ENCODE measurements at regions not wholly inside any gene's neighbourhood (a gene's known extent, or its start where the extent isn't known, plus 50 kb on each side); places are given as distances from the start of the nearest gene placed in this dataset.

GRCh38 chr2:36302911-36303310 lies 52.7 kb upstream of the CRIM1 start:
- no peak overlapping the region for H3K4me3 Mint-ChIP-seq
- no peaks in the 10 kb centered on the region for H3K9me3 Mint-ChIP-seq
- no peak for TF ChIP-seq CTCF (conservative IDR thresholded peaks at IDR 0.05)
- DNase-seq (ENCODE audit: extremely low spot score, unreplicated experiment), result no peak
- H3K27ac Mint-ChIP-seq, result no peak overlapping the region
- no peaks in the 10 kb centered on the region for H3K36me3 Mint-ChIP-seq
- H3K27me3 Mint-ChIP-seq, result peaks cover 6% of the 10 kb centered on the region
- no peaks in the 10 kb centered on the region for H3K4me1 Mint-ChIP-seq (ENCODE audit: unreplicated experiment)

DNA sequence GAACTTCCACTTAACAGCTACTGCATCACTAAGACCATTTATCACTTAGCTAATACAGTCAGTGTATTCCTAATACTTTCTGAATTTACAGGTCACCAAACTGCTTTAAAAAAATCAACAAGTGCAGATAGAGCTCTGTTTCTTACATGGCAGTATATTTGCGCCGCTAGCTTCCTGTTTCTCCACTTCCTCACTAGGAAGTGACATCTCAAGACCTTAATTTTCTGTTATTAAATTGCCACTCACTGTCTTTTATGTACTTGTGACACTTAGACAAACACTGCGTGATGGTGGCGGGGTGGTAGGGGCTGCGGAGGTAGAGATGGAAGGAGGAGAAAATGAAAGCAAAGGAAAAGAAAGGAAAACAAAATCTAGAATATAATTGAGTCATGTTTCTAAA lies 53.7 kb upstream of the CRIM1 start:
- H3K36me3 Mint-ChIP-seq, result no peaks in the 10 kb centered on the region

DNA sequence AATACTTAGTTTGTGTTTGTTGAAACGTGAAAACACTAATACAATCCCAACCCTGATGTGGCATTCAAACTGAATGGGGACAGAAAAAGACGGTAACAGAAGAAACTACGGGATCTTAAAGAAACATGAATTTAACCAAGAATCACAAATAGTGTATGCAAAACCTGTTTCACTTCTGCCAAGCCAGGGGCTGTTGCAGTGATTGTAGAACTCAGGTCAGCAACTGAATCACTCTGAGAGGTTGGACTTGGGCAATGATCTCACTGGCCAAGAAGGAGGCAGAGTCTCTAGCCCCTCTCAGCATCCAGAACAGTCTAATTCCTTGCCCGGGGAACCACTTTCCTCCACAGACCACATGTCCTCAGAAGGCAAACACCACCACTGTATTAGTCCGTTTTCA lies 54.9 kb upstream of the CRIM1 start:
- no peaks in the 10 kb centered on the region for H3K36me3 Mint-ChIP-seq
- no peaks in the 10 kb centered on the region for H3K4me1 Mint-ChIP-seq (ENCODE audit: unreplicated experiment)
- no peaks in the 10 kb centered on the region for H3K9me3 Mint-ChIP-seq
- H3K27ac Mint-ChIP-seq, result no peak overlapping the region
- no peak overlapping the region for H3K4me3 Mint-ChIP-seq
- no peak for TF ChIP-seq CTCF (conservative IDR thresholded peaks at IDR 0.05)
- no peak for DNase-seq (ENCODE audit: extremely low spot score, unreplicated experiment)
- peaks cover 12% of the 10 kb centered on the region for H3K27me3 Mint-ChIP-seq

More for the DNA sequence above, 53.7 kb upstream of the CRIM1 start:
- Mint-ChIP-seq H3K27me3 (peaks cover 6% of the 10 kb centered on the region), H3K4me3 (no peak overlapping the region), H3K27ac (no peak overlapping the region), H3K4me1 (ENCODE audit: unreplicated experiment) (no peaks in the 10 kb centered on the region), H3K9me3 (no peaks in the 10 kb centered on the region)
- no peak for DNase-seq (ENCODE audit: extremely low spot score, unreplicated experiment)
- TF ChIP-seq CTCF (conservative IDR thresholded peaks at IDR 0.05), result no peak

DNA sequence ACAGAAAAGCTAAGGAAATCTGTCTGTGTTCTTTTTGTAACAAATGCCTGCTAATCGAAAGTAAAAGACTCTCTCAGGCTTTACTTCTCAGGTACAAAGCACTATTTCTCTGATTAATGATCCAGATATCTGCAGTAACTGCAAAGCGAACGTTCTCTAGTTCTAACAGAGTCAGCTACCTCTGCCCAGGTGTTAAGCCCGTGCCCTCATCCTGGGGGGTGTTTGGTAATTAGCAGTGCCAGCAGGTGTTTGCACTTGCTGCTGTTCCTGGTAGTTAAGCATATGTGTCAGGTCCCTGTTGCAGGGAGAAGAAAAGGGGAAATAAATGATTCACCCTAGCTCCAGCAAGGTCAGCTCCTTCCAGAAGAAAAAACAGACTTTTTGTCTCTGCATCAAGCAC lies 58.8 kb upstream of the CRIM1 start:
- no peak overlapping the region for H3K27ac Mint-ChIP-seq
- TF ChIP-seq CTCF (conservative IDR thresholded peaks at IDR 0.05), result no peak
- no peaks in the 10 kb centered on the region for H3K36me3 Mint-ChIP-seq
- H3K27me3 Mint-ChIP-seq, result peaks cover 10% of the 10 kb centered on the region
- no peak for DNase-seq (ENCODE audit: extremely low spot score, unreplicated experiment)
- no peaks in the 10 kb centered on the region for H3K4me1 Mint-ChIP-seq (ENCODE audit: unreplicated experiment)
- no peak overlapping the region for H3K4me3 Mint-ChIP-seq
- no peaks in the 10 kb centered on the region for H3K9me3 Mint-ChIP-seq

GRCh38 chr2:36294316-36294721 lies 61.3 kb upstream of the CRIM1 start:
- Mint-ChIP-seq H3K27ac (no peak overlapping the region), H3K27me3 (peaks cover 10% of the 10 kb centered on the region), H3K4me1 (ENCODE audit: unreplicated experiment) (no peaks in the 10 kb centered on the region), H3K4me3 (no peak overlapping the region), H3K9me3 (no peaks in the 10 kb centered on the region), H3K36me3 (no peaks in the 10 kb centered on the region)
- no peak for TF ChIP-seq CTCF (conservative IDR thresholded peaks at IDR 0.05)
- no peak for DNase-seq (ENCODE audit: extremely low spot score, unreplicated experiment)

DNA sequence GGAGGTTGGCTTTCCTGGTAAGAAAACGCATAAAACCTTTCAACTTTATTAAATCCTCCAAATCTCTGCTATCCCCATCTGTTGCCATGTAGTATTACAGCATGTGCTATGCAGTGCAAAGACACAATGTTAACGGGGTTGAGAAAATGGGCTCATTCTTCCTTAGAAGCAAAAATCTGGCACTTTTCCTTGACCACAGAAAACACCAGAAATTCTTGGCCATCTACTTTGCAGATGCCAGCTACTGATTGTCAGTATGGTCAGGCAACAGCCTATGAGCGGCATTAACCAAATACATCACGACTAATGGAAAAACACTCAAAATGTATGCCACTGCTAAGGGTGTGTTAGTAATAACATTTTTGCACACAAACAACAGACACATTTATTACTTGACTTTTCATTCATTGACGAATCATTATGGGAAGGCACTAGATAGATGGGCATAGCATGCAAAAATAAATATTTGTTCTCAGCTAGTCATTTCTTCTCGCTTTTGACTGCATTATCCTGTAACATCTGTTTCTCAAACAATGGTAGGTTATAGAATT lies 65.2 kb upstream of the CRIM1 start:
- Mint-ChIP-seq H3K4me3 (no peak overlapping the region), H3K27ac (no peak overlapping the region), H3K36me3 (no peaks in the 10 kb centered on the region), H3K4me1 (ENCODE audit: unreplicated experiment) (no peaks in the 10 kb centered on the region), H3K9me3 (no peaks in the 10 kb centered on the region), H3K27me3 (peaks cover 9% of the 10 kb centered on the region)
- DNase-seq (ENCODE audit: extremely low spot score, unreplicated experiment), result no peak
- no peak for TF ChIP-seq CTCF (conservative IDR thresholded peaks at IDR 0.05)
